NCI-H748 treated with DMSO at 0.1 percent for 48 hours (cell line): ENCODE measurements at regions not wholly inside any gene's neighbourhood (a gene's known extent, or its start where the extent isn't known, plus 50 kb on each side); places are given as distances from the start of the nearest gene placed in this dataset.

Source experiments
- DNase-seq: peaks from one replicate; lab custom pipeline; 2025; lab: John Stamatoyannopoulos, UW

DNA sequence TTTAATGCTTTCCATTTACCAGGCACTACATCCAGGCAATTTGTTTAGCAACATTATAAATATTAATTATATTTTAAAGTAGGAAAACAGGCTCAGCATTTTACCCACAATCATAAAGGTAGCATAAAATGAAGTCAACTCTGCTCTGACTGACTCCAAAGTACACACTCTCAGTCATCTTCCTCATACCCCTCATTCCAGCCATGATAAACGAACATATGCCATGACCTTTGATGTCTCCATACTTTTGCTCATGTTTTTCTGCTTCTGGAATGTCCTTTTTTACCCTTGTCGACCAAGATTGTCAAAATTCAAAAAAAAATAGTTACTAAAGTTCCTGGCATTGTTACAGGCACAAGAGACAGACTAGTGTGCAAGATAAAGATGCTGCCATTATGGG is 77.7 kb upstream of the SOX6 start:
- DNase-seq, result no peak

DNA sequence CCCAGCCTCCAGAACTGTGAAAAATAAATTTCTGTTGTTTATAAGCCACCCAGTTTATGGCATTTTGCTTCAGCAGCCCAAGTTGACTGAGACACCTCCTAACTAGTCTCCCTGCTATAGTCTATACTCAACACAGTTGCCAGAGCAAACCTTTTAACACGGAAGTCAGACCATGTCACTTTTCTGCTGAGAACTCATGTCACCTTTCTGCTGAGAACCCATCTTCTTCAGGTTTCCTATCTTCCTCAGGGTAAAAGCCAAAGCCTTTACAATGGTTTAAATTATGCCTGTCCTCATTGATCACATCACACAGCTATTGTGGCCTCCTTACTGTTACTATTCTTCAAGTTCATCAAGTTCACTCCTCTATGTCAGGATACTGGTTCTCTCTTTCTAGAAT is 74.3 kb upstream of the SOX6 start:
- no peak for DNase-seq

DNA sequence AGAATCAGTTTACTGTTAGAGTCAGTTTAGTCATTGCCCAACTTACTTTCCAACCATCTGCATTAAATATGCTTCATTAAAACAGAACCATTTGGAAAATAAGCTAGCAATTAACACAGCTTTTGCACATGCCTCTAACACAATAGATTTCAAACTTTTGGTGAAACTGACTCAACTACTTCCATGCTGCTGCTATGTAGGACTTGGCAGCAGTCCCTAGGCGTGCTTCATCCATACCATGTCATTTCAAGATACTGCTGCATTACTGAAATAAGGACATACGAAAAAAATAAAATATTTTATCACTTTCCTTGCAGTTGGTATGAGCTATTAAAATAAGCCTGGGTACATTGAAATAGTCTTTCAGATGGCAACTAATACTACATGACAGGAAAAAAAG is 65.5 kb upstream of the SOX6 start:
- no peak for DNase-seq

DNA sequence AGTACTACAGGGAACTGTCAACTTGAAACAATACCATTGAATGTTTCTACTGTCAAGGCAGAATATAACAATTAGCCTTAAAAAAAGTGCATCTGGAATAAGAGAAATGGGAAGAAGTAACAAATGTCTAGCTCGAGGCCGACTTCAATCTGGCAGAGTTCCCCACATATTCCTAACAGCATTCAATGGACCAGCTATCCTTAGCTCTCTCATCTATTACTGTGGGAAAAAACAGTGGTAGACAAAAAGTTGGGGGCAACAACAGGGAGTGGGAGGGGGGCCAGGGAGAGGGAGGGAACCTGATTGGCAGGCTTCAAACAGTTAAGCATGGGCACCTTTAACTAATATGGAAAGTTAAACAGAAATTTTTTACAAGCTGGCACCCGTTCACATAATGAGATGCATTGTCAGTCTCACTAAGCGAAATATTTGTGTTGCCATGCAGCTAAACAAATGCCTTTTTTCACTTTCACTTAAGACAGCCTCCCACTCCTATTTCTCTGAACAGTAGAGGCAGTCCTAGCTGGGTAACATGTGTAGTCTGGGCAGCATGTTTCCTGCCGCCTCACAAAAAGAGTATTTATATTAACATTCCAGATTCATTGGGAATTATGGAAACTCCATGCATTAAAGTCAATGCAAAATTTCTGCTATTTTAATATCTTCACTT is 62.2 kb upstream of the SOX6 start:
- no peak for DNase-seq

DNA sequence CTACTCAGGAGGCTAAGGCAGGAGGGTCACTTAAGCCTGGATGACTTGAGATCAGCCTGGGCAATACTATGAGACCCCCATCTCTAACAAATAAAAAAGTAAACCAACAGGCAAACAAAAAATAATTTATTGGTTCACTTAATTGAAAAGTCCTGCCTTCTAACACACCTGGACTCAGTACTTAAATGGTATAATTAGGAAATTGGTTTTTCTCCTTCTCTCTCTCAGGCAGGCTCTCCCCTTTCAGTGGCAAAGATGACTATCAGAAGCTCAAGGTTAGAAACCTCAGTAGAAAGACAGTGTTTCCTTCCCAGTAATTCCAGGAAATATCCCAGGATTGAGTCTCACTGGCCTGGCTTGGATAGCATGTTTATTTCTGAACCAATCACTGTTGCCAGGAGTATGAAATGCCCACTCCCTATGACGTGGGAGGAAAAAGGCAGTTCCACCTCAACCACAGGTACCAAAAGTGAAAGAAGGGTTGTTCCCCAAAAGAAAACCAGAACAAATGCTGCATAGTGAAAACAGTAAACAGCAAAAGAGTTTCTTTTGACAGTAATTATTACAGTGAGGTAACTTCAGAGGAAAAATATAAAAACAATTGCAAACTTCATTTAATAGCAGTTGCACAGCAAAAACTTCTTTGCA is 56.3 kb upstream of the SOX6 start:
- no peak for DNase-seq

DNA sequence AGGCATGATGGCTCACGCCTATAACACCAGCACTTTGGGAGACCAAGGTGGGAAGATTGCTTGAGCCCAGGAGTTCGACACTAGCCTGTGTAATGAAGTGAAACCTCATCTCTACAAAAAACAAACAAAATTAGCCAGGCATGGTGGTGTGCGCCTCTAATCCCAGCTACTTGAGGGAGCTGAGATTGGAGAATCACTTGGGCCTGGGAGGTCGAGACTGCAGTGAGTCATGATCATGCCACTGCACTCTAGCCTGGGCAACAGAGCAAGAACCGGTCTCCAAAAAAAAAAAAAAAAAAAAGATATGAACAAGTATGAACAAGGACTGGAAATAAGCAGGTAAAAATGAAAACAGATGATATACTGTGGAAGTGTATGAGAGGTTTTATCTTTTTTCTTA is 54.1 kb upstream of the SOX6 start:
- no peak for DNase-seq

DNA sequence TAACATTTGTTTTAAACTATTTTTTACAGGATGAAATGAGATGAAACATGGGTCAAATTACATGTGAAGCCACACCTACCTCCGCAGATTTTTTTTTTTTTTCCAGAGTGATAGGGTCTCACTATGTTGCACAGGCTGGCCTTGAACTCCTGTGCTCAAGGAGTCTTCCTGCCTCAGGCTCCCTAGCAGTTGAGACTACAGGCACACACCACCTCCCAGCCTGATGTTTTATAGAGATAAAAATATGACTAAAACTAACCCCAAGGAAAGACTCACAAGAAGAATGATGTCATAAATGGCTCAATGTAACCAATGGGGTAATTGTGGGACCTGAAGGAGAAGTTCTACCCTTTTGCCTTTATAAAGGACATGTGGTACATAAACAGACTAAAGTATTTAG is 52.3 kb upstream of the SOX6 start:
- DNase-seq, result no peak

DNA sequence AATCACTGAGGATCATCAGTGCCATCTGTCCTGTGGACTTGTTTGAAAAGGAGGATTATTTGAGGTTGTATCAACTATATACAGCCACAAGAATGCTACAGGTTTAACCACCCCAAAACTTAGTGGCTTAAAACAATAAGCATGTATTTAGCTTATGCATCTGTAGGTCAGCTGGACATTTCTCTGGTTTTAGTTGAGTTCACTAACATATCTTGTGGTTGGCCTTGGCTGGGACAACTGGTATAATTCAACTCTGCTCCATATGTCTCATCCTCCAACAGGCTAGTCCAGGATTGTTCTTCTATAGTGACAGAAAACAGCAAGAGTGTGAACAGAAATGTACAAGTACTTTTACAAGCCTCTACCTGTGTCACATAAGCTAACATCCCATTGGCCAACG is 49.9 kb upstream of the SOX6 start:
- no peak for DNase-seq
